GM18907 (cell line): ENCODE measurements at regions not wholly inside any gene's neighbourhood (a gene's known extent, or its start where the extent isn't known, plus 50 kb on each side); places are given as distances from the start of the nearest gene placed in this dataset.
"Not testable (repeated sequence)": the region's sequence is repeated elsewhere in the genome, so short reads cannot be mapped to it uniquely, and the experiment has no call there.

Source experiments
- ATAC-seq: cut with Tn5 transposase; IDR thresholded peaks from one replicate; pipeline ENCODE4 v1.9.1; 2021; ENCODE audit warnings: mild to moderate bottlenecking, moderate library complexity; ENCODE audit not compliant: unreplicated experiment

- ATAC-seq: no peak
Observed at GRCh38 chr6:44001318-44002066, 125.8 kb downstream of the MRPL14 start.

GRCh38 chr6:44000164-44000842 is 126.9 kb downstream of the MRPL14 start:
- no peak for ATAC-seq

- no peak for ATAC-seq
Observed at GRCh38 chr6:43999628-44000027, 127.6 kb downstream of the MRPL14 start.

DNA sequence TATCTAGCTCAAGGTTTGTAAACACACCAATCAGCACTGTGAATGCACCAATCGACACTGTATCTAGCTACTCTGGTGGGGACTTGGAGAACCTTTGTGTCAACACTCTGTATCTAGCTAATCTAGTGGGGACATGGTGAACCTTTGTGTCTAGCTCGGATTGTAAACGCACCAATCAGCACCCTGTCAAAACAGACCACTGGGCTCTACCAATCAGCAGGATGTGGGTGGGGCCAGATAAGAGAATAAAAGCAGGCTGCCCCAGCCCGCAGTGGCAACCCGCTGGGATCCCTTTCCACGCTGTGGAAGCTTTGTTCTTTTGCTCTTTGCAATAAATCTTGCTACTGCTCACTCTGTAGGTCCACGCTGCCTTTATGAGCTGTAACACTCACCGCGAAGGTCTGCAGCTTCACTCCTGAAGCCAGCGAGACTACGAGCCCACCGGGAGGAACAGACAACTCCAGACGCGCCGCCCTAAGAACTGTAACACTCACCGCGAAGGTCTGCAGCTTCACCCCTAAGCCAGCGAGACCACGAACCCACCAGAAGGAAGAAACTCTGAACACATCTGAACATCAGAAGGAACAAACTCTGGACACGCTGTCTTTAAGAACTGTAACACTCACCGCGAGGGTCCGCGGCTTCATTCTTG is 128.5 kb downstream of the MRPL14 start:
- ATAC-seq: not testable (repeated sequence)

DNA sequence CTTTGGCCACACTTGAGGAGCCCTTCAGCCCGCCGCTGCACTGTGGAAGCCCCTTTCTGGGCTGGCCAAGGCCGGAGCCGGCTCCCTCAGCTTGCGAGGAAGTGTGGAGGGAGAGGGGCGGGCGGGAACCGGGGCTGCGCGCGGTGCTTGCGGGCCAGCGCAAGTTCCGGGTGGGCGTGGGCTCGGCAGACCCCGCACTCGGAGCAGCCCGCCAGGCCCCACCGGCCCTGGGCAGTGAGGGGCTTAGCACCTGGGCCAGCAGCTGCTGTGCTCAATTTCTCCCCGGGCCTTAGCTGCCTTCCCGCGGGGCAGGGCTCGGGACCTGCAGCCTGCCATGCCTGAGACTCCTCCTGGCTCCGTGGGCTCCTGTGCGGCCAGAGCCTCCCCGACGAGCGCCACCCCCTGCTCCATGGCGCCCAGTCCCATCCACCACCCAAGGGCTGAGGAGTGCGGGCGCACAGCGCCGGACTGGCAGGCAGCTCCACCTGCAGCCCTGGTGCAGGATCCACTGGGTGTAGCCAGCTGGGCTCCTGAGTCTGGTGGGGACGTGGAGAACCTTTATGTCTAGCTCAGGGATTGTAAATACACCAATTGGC is 129.2 kb downstream of the MRPL14 start:
- not testable (repeated sequence) for ATAC-seq

DNA sequence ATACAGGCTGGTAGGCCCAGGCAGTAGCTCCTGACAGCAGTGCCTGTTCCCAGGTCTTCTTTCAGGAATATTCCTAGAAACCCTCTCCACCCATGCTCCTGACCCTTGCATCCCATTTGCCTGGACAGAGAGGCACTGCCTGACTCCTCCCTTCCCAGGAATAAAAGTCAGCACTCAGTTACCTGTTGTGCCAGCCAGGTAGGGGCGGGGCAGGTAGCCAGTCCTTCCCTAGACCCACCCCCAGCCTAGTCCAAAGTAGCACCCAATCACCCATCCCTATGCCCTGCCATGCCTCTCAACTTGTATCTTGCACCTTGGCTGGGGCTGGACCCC is 129.9 kb downstream of the MRPL14 start:
- no peak for ATAC-seq

DNA sequence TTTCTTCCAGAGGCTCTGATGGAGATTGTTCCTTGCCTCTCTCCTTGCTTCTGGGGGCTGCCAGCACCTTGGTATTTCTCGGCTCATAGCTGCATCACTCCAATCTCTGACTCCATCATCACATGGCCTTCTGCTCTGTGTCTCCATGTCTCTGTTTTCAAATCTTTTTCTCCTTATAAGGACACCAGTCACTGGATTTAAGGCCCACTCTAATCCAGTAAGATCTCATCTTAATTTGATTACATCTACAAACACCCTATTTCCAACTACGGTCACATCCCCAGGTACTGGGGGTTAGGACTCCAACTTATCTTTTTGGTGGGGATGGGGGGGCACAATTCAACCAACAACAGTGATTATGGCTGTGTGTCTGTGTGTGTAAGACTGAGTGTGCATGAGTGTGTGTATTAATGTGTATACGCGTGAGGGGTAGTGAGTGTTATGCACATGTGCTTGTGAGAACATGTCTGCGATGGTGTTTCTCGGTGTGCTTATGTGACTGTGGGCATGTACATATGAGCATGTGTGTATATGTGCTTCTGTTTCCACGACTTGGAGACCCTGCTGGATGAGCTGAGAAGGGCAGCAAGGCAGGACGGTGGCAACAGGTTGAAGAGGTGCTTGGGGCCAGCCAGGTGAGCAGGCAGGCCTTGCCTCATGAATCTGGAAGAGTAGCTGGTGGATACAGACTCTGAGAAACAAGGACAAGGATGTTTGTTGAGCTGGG is 130.5 kb downstream of the MRPL14 start:
- no peak for ATAC-seq

GRCh38 chr6:43995137-43995536 is 132.1 kb downstream of the MRPL14 start:
- ATAC-seq: no peak

GRCh38 chr6:43993881-43994523 is 133.2 kb downstream of the MRPL14 start:
- no peak for ATAC-seq

DNA sequence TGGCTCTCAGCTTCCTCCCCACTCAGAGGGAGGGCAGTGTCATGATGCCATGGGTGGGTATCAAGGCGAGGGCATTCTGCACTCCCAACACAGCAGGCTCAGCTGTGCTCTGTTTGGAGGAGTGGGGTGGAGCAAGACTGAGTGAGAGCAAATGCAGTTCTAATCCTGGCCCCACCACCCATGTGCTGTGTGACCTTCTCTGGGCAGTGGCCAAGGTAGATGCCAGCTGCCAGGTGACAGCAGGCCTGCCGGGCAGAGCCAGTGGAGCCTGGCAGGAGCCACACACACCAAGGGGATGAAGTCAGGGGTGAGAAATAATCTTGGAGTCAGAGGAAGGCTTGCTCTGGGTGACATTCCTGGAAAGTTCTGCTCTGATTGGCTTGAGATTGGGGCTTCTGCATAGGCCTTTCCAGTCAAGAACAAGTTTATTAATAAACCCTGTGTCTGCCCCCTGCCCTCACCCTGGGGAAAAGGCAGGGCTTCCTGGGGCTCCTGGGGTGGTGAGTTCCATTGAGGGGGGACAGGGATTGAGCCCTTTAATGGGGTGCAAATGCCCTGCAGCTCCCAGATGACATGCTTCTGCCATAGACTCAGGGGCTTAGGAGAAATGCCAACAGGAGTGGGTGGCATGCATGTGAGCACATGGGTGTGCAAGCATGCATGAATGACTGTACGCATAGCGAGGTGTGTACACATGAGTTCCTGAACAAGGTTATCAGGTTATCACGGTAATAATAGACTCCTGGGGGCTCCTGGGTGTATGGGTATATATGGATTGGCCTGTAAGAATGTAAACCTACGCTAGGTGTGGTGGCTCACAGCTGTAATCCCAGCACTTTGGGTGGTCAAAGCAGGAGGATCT is 134.2 kb downstream of the MRPL14 start:
- ATAC-seq: no peak

- ATAC-seq: no peak
Observed at GRCh38 chr6:43992126-43992663, 135.1 kb downstream of the MRPL14 start.

- ATAC-seq: no peak
Observed at GRCh38 chr6:43990627-43991619, 136.3 kb downstream of the MRPL14 start.

- no peak for ATAC-seq
Observed at GRCh38 chr6:43990275-43990626, 137.0 kb downstream of the MRPL14 start.

- ATAC-seq: no peak
Observed at GRCh38 chr6:43989581-43990146, 137.6 kb downstream of the MRPL14 start.

DNA sequence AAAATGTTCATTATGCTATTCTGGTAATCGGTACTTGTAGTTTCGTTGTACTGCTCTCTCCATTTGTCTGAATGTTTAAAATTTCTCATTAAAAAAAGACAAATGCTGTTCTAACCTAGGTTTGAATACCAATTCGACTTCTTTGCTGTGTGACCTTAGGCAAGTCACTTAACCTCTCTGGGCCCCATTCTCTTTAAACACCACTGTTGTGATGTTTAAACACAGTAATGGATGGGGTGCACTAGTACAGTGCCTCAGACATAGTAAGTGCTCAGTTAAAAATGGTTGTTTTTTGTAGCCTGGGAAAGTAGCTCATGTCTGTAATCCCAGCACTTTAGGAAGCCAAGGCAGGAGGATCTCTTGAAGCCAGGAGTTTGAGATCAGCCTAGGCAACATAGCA is 138.5 kb downstream of the MRPL14 start:
- no peak for ATAC-seq

GRCh38 chr6:43987838-43988439 is 139.3 kb downstream of the MRPL14 start:
- no peak for ATAC-seq

DNA sequence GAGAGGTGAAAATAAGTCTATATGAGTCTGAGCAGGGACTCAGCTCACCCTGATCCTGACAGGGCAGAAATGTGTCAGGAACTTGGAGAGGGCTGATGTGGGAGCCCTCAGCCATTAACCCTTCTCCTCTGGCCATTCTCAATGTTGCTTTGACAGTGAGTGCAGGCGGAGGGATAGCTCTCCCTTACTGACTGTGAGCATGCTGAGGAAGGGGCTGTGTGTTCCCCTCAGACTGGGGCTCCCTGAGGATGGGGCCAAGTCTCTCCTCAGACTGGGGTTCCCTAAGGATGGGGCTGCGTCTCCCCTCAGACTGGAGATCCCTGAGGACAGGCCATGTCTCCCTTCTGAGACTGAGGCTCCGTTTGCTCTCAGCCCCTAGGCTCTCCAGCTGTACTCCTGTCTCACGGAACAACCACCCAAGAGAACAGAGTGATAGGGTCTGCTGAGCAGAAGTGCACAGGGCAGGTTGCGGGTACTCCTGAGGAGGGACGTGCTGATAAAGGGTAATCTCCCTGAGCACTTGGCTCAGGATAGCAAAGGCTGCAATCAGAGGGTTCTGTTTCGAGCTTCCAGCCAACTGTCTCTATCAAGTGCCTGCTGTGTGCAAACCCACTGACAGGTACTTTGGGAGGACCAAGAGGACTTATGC is 141.0 kb downstream of the MRPL14 start:
- ATAC-seq: no peak
